ENCODE measurements at regions not wholly inside any gene's neighbourhood (a gene's known extent, or its start where the extent isn't known, plus 50 kb on each side); places are given as distances from the start of the nearest gene placed in this dataset.

DNA sequence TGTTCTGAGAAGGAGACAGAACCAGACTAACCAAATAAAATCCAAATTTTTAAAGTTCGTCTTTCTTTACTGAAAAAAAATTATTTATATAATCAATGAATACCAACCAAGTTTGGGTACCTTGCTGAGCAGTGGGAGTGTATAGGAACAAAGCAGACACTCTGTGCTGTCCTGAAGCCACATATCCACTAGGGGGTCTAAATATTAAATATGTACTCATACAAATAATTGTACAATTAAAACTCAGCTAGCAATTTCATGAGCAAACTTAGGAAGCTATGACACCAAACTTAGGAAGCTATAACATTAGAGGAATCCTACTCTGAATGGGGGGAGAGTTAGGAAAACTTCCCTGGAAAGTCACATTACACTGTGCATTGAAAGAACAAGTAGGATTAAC, 582.0 kb upstream of the EPHA5 start:
- Histone ChIP-seq H3K9ac (replicated peaks; ENCODE audit: extremely low read depth, insufficient read depth, low read length) (no peak overlapping the region), H3K9me1 (replicated peaks; ENCODE audit: control insufficient read depth, extremely low read depth, insufficient read depth, low read length) (no peaks in the 10 kb centered on the region), H3K79me2 (ENCODE audit: control insufficient read depth, insufficient read depth, low read length) (no peaks in the 10 kb centered on the region), H2AFZ (ENCODE audit: low read depth, low read length) (no peak overlapping the region), H3K27ac (ENCODE audit: insufficient read depth, low read depth, low read length) (no peak overlapping the region), H3K9me3 (replicated peaks; ENCODE audit: control insufficient read depth, insufficient read depth, low read length) (no peaks in the 10 kb centered on the region), H3K4me1 (ENCODE audit: control insufficient read depth, extremely low read depth, insufficient read depth, low read length) (no peaks in the 10 kb centered on the region), H3K27me3 (ENCODE audit: control insufficient read depth in 2 of 2, insufficient read depth in 2 of 2, low read length in 2 of 2) (no peaks in the 10 kb centered on the region), H3K4me2 (ENCODE audit: insufficient read depth, low read length) (no peak overlapping the region), H3K4me3 (replicated peaks in 1 of 3; ENCODE audit: insufficient read depth in 1 of 3, low read depth in 1 of 3, low read length in 3 of 3) (no peak overlapping the region), H3K36me3 (ENCODE audit: control insufficient read depth in 2 of 2, extremely low read depth in 1 of 2, insufficient read depth in 2 of 2, low read length in 2 of 2) (no peaks in the 10 kb centered on the region), H4K20me1 (replicated peaks; ENCODE audit: control insufficient read depth, extremely low read depth, insufficient read depth, low read length) (no peaks in the 10 kb centered on the region)
- CTCF ChIA-PET: no interaction called here
- POLR2A ChIA-PET: no interaction called here
- no TSS peak for BruUV-seq (replicated peaks)
- TF ChIP-seq POLR2AphosphoS5 (IDR thresholded peaks at IDR 0.05; ENCODE audit: insufficient read depth, low read depth, low read length) (no peak), JUN (IDR thresholded peaks at IDR 0.05; ENCODE audit: borderline replicate concordance, insufficient read depth, insufficient read length, low read depth) (no peak), POLR2A (IDR thresholded peaks at IDR 0.05; ENCODE audit: low read depth, low read length) (no peak)
- TF ChIP-seq, protein P1, sequence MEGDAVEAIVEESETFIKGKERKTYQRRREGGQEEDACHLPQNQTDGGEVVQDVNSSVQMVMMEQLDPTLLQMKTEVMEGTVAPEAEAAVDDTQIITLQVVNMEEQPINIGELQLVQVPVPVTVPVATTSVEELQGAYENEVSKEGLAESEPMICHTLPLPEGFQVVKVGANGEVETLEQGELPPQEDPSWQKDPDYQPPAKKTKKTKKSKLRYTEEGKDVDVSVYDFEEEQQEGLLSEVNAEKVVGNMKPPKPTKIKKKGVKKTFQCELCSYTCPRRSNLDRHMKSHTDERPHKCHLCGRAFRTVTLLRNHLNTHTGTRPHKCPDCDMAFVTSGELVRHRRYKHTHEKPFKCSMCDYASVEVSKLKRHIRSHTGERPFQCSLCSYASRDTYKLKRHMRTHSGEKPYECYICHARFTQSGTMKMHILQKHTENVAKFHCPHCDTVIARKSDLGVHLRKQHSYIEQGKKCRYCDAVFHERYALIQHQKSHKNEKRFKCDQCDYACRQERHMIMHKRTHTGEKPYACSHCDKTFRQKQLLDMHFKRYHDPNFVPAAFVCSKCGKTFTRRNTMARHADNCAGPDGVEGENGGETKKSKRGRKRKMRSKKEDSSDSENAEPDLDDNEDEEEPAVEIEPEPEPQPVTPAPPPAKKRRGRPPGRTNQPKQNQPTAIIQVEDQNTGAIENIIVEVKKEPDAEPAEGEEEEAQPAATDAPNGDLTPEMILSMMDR (IDR thresholded peaks at IDR 0.05; ENCODE audit: extremely low read depth in 1 of 2, insufficient read depth in 1 of 2, low read depth in 1 of 2, low read length in 2 of 2): no peak
- TF ChIP-seq, protein P2, sequence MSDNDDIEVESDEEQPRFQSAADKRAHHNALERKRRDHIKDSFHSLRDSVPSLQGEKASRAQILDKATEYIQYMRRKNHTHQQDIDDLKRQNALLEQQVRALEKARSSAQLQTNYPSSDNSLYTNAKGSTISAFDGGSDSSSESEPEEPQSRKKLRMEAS (IDR thresholded peaks at IDR 0.05; ENCODE audit: insufficient read depth, insufficient read length): no peak
- FAIRE-seq (no peak), DNase-seq (ENCODE audit: low read depth, low spot score) (no peak)
- intact Hi-C loops (cut with micrococcal nuclease) (no loop called here), dilution Hi-C loops (cut with MboI; ENCODE audit: extremely low pct_ligation_motif_present, low sequenced_read_pairs) (no loop called here)

DNA sequence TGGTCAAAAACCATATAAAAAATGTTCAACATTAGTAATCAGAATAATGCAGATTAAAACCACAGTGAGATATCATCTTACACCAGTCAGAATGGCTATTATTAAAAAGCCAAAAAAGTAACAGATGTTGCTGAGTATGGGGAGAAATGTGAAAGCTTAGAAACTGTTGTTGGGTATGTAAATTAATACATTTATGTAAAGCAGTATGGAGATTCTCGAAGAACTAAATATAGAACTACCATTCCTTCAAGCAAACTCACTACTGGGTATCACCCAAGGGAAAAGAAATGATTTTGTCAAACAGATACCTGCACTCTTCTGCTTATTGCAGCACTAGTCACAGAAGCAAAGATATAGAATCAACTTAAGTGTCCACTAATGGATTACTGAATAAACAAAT, 576.4 kb upstream of the EPHA5 start:
- Histone ChIP-seq H3K9ac (replicated peaks; ENCODE audit: extremely low read depth, insufficient read depth, low read length) (no peak overlapping the region), H3K27ac (ENCODE audit: insufficient read depth, low read depth, low read length) (no peak overlapping the region), H3K4me1 (ENCODE audit: control insufficient read depth, extremely low read depth, insufficient read depth, low read length) (no peaks in the 10 kb centered on the region), H3K9me3 (replicated peaks; ENCODE audit: control insufficient read depth, insufficient read depth, low read length) (no peaks in the 10 kb centered on the region), H3K79me2 (ENCODE audit: control insufficient read depth, insufficient read depth, low read length) (no peaks in the 10 kb centered on the region), H3K4me3 (replicated peaks in 1 of 3; ENCODE audit: insufficient read depth in 1 of 3, low read depth in 1 of 3, low read length in 3 of 3) (no peak overlapping the region), H3K27me3 (ENCODE audit: control insufficient read depth in 2 of 2, insufficient read depth in 2 of 2, low read length in 2 of 2) (no peaks in the 10 kb centered on the region), H2AFZ (ENCODE audit: low read depth, low read length) (no peak overlapping the region), H3K9me1 (replicated peaks; ENCODE audit: control insufficient read depth, extremely low read depth, insufficient read depth, low read length) (no peaks in the 10 kb centered on the region), H3K4me2 (ENCODE audit: insufficient read depth, low read length) (no peak overlapping the region), H3K36me3 (ENCODE audit: control insufficient read depth in 2 of 2, extremely low read depth in 1 of 2, insufficient read depth in 2 of 2, low read length in 2 of 2) (no peaks in the 10 kb centered on the region), H4K20me1 (replicated peaks; ENCODE audit: control insufficient read depth, extremely low read depth, insufficient read depth, low read length) (no peaks in the 10 kb centered on the region)
- TF ChIP-seq, protein P2 (IDR thresholded peaks at IDR 0.05; ENCODE audit: insufficient read depth, insufficient read length): no peak
- no peak for TF ChIP-seq EZH2 (IDR thresholded peaks at IDR 0.05; ENCODE audit: borderline replicate concordance, low read depth, low read length, severe bottlenecking)
- dilution Hi-C loops (cut with MboI; ENCODE audit: extremely low pct_ligation_motif_present, low sequenced_read_pairs) (no loop called here), intact Hi-C loops (cut with micrococcal nuclease) (no loop called here)
- FAIRE-seq (no peak), DNase-seq (ENCODE audit: low read depth, low spot score) (no peak)
- BruUV-seq (replicated peaks): no TSS peak
- ChIA-PET CTCF (no interaction called here), POLR2A (no interaction called here)

Measured in endothelial cell of umbilical vein (primary cell).